ENCODE measurements at regions not wholly inside any gene's neighbourhood (a gene's known extent, or its start where the extent isn't known, plus 50 kb on each side); places are given as distances from the start of the nearest gene placed in this dataset.

- no peak for TF ChIP-seq EZH2 (IDR thresholded peaks at IDR 0.05)
- TF ChIP-seq POLR2AphosphoS5 (IDR thresholded peaks at IDR 0.05; ENCODE audit: borderline replicate concordance, low read depth, low read length) = no peak
Measured at GRCh38 chr4:167943872-167944505, 148.3 kb upstream of the ANXA10 start.
